ENCODE measurements at regions not wholly inside any gene's neighbourhood (a gene's known extent, or its start where the extent isn't known, plus 50 kb on each side); places are given as distances from the start of the nearest gene placed in this dataset.

DNA sequence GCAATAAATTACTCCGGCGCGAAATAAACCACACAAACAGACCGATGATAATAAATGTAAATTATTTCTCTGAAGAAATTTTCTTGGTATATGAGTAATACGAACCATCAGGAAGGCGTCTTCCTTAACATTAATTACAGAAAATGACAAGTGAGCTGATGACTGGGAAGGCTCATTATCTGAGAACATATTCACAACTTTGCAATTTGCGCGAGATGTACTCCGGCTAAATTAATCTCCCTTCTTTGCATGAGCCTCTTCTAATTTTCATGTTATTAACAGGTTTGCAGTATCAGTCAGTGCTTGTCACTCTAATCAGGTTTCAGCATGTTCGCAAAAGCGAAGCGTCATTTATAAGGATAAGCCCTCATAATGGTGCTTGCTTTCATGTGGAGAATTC, 218.9 kb upstream of the MVB12B start:
- Histone ChIP-seq H3K4me3 (replicated peaks; ENCODE audit: insufficient read depth, low read length) (no peak overlapping the region), H3K27me3 (ENCODE audit: insufficient read depth, poor library complexity, severe bottlenecking) (no peaks in the 10 kb centered on the region), H3K27ac (replicated peaks) (no peak overlapping the region)
- no peak for DNase-seq (ENCODE audit: low read depth in 1 of 2, low spot score in 1 of 2)
- TF ChIP-seq CTCF (IDR thresholded peaks at IDR 0.05; ENCODE audit: insufficient read depth, low read length) (no peak), POLR2AphosphoS5 (IDR thresholded peaks at IDR 0.05; ENCODE audit: low read depth) (no peak), GABPA (IDR thresholded peaks at IDR 0.05; ENCODE audit: low read depth) (no peak), SPI1 (IDR thresholded peaks at IDR 0.05; ENCODE audit: borderline replicate concordance, low read depth) (no peak)
- TF ChIP-seq, protein P1, sequence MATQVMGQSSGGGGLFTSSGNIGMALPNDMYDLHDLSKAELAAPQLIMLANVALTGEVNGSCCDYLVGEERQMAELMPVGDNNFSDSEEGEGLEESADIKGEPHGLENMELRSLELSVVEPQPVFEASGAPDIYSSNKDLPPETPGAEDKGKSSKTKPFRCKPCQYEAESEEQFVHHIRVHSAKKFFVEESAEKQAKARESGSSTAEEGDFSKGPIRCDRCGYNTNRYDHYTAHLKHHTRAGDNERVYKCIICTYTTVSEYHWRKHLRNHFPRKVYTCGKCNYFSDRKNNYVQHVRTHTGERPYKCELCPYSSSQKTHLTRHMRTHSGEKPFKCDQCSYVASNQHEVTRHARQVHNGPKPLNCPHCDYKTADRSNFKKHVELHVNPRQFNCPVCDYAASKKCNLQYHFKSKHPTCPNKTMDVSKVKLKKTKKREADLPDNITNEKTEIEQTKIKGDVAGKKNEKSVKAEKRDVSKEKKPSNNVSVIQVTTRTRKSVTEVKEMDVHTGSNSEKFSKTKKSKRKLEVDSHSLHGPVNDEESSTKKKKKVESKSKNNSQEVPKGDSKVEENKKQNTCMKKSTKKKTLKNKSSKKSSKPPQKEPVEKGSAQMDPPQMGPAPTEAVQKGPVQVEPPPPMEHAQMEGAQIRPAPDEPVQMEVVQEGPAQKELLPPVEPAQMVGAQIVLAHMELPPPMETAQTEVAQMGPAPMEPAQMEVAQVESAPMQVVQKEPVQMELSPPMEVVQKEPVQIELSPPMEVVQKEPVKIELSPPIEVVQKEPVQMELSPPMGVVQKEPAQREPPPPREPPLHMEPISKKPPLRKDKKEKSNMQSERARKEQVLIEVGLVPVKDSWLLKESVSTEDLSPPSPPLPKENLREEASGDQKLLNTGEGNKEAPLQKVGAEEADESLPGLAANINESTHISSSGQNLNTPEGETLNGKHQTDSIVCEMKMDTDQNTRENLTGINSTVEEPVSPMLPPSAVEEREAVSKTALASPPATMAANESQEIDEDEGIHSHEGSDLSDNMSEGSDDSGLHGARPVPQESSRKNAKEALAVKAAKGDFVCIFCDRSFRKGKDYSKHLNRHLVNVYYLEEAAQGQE (IDR thresholded peaks at IDR 0.05; ENCODE audit: insufficient replicate concordance, low read depth): no peak

DNA sequence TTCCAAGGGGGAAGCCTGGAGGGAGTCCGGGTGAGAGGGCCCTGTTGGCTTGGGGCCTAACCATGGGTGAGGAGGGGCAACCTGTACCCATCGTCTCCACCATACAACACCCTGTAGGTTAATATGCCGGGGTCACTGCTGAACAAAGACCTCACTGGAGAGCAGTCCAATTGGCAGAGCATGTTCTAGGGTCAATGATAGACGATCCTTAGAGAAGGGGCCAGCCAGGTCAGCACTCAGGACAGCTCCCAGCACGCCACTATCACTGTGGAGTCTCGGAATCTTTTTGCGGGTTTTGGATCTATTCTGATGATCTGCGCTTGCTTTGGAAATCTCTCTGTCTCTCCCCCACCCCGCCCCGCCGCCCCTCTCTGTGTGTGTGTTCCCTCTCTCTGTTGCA, 218.4 kb upstream of the MVB12B start:
- Histone ChIP-seq H3K4me3 (replicated peaks; ENCODE audit: insufficient read depth, low read length) (no peak overlapping the region), H3K27ac (replicated peaks) (no peak overlapping the region), H3K27me3 (ENCODE audit: insufficient read depth, poor library complexity, severe bottlenecking) (no peaks in the 10 kb centered on the region)
- DNase-seq (ENCODE audit: low read depth in 1 of 2, low spot score in 1 of 2): no peak
- TF ChIP-seq CTCF (IDR thresholded peaks at IDR 0.05; ENCODE audit: insufficient read depth, low read length): no peak
- TF ChIP-seq, protein P1 (IDR thresholded peaks at IDR 0.05; ENCODE audit: insufficient replicate concordance, low read depth): peak; percentile 90

GRCh38 chr9:126109575-126109974, 217.1 kb upstream of the MVB12B start:
- TF ChIP-seq, protein P1 (IDR thresholded peaks at IDR 0.05; ENCODE audit: insufficient replicate concordance, low read depth): no peak
- TF ChIP-seq CTCF (IDR thresholded peaks at IDR 0.05; ENCODE audit: insufficient read depth, low read length) (no peak), SPI1 (IDR thresholded peaks at IDR 0.05; ENCODE audit: borderline replicate concordance, low read depth) (no peak), GABPA (IDR thresholded peaks at IDR 0.05; ENCODE audit: low read depth) (no peak), POLR2AphosphoS5 (IDR thresholded peaks at IDR 0.05; ENCODE audit: low read depth) (no peak)
- H3K27me3 ChIP-seq (ENCODE audit: insufficient read depth, poor library complexity, severe bottlenecking): no peaks in the 10 kb centered on the region
- H3K4me3 ChIP-seq (replicated peaks; ENCODE audit: insufficient read depth, low read length): no peak overlapping the region
- no peak for DNase-seq (ENCODE audit: low read depth in 1 of 2, low spot score in 1 of 2)
- no peak overlapping the region for H3K27ac ChIP-seq (replicated peaks)

All from HL-60 (cell line).